ENCODE measurements at regions not wholly inside any gene's neighbourhood (a gene's known extent, or its start where the extent isn't known, plus 50 kb on each side); places are given as distances from the start of the nearest gene placed in this dataset.

- H2AFZ ChIP-seq (ENCODE audit: low read length): no peak overlapping the region
- no peaks in the 10 kb centered on the region for H3K4me1 ChIP-seq (ENCODE audit: control insufficient read depth, extremely low read depth, insufficient read depth, low read length)
- no peak for TF ChIP-seq CTCF (conservative IDR thresholded peaks at IDR 0.05 in 1 of 2, IDR thresholded peaks at IDR 0.05 in 1 of 2; ENCODE audit: low read depth in 1 of 2, low read length in 2 of 2)
- no peak for TF ChIP-seq EZH2 (IDR thresholded peaks at IDR 0.05; ENCODE audit: low read length, missing control alignments)
- H3K36me3 ChIP-seq (ENCODE audit: control insufficient read depth, insufficient read depth, low read length): no peaks in the 10 kb centered on the region
- H3K4me3 ChIP-seq (replicated peaks in 1 of 4; ENCODE audit: control extremely low read depth in 1 of 4, insufficient read depth in 1 of 4, low read depth in 3 of 4, low read length in 4 of 4): no peak overlapping the region
- H3K27me3 ChIP-seq (ENCODE audit: control insufficient read depth, insufficient read depth, low read length): no peaks in the 10 kb centered on the region
- no peaks in the 10 kb centered on the region for H3K79me2 ChIP-seq (ENCODE audit: control insufficient read depth, insufficient read depth, low read length)
- no peak overlapping the region for H3K27ac ChIP-seq (ENCODE audit: insufficient read depth, low read length)
- H3K9ac ChIP-seq (ENCODE audit: insufficient read depth, low read length): no peak overlapping the region
- DNase-seq (ENCODE audit: low read depth in 2 of 2): peak in 1 of 2 donors; percentile 1
- no peaks in the 10 kb centered on the region for H4K20me1 ChIP-seq (ENCODE audit: control insufficient read depth, extremely low read depth, insufficient read depth, low read length)
- H3K4me2 ChIP-seq (ENCODE audit: extremely low read depth, insufficient read depth, low read length): no peak overlapping the region
- no peaks in the 10 kb centered on the region for H3K9me3 ChIP-seq (ENCODE audit: control insufficient read depth, insufficient read depth, low read depth, low read length)
Measured at GRCh38 chr4:129429581-129430320, 333.8 kb downstream of the C4orf33 start.

- DNase-seq (ENCODE audit: low read depth in 2 of 2): no peak
- H3K27me3 ChIP-seq (ENCODE audit: control insufficient read depth, insufficient read depth, low read length): no peaks in the 10 kb centered on the region
Measured at GRCh38 chr4:129437347-129437746, 341.4 kb downstream of the C4orf33 start.

GRCh38 chr4:129438456-129438981, 342.6 kb downstream of the C4orf33 start:
- Histone ChIP-seq H2AFZ (ENCODE audit: low read length) (no peak overlapping the region), H3K27me3 (ENCODE audit: control insufficient read depth, insufficient read depth, low read length) (no peaks in the 10 kb centered on the region), H3K4me3 (replicated peaks in 1 of 4; ENCODE audit: control extremely low read depth in 1 of 4, insufficient read depth in 1 of 4, low read depth in 3 of 4, low read length in 4 of 4) (no peak overlapping the region), H3K9me3 (ENCODE audit: control insufficient read depth, insufficient read depth, low read depth, low read length) (no peaks in the 10 kb centered on the region), H3K9ac (ENCODE audit: insufficient read depth, low read length) (no peak overlapping the region), H4K20me1 (ENCODE audit: control insufficient read depth, extremely low read depth, insufficient read depth, low read length) (no peaks in the 10 kb centered on the region), H3K79me2 (ENCODE audit: control insufficient read depth, insufficient read depth, low read length) (no peaks in the 10 kb centered on the region), H3K27ac (ENCODE audit: insufficient read depth, low read length) (no peak overlapping the region), H3K4me2 (ENCODE audit: extremely low read depth, insufficient read depth, low read length) (no peak overlapping the region), H3K36me3 (ENCODE audit: control insufficient read depth, insufficient read depth, low read length) (no peaks in the 10 kb centered on the region), H3K4me1 (ENCODE audit: control insufficient read depth, extremely low read depth, insufficient read depth, low read length) (no peaks in the 10 kb centered on the region)
- DNase-seq (ENCODE audit: low read depth in 2 of 2): no peak
- TF ChIP-seq CTCF (conservative IDR thresholded peaks at IDR 0.05 in 1 of 2, IDR thresholded peaks at IDR 0.05 in 1 of 2; ENCODE audit: low read depth in 1 of 2, low read length in 2 of 2) (no peak), EZH2 (IDR thresholded peaks at IDR 0.05; ENCODE audit: low read length, missing control alignments) (no peak)

More at GRCh38 chr4:129437347-129437746, 341.4 kb downstream of the C4orf33 start:
- Histone ChIP-seq H3K79me2 (ENCODE audit: control insufficient read depth, insufficient read depth, low read length) (no peaks in the 10 kb centered on the region), H3K4me2 (ENCODE audit: extremely low read depth, insufficient read depth, low read length) (no peak overlapping the region), H3K4me3 (replicated peaks in 1 of 4; ENCODE audit: control extremely low read depth in 1 of 4, insufficient read depth in 1 of 4, low read depth in 3 of 4, low read length in 4 of 4) (no peak overlapping the region), H4K20me1 (ENCODE audit: control insufficient read depth, extremely low read depth, insufficient read depth, low read length) (no peaks in the 10 kb centered on the region), H3K27ac (ENCODE audit: insufficient read depth, low read length) (no peak overlapping the region), H3K36me3 (ENCODE audit: control insufficient read depth, insufficient read depth, low read length) (no peaks in the 10 kb centered on the region), H3K9ac (ENCODE audit: insufficient read depth, low read length) (no peak overlapping the region), H3K4me1 (ENCODE audit: control insufficient read depth, extremely low read depth, insufficient read depth, low read length) (no peaks in the 10 kb centered on the region), H2AFZ (ENCODE audit: low read length) (no peak overlapping the region), H3K9me3 (ENCODE audit: control insufficient read depth, insufficient read depth, low read depth, low read length) (no peaks in the 10 kb centered on the region)
- no peak for TF ChIP-seq CTCF (conservative IDR thresholded peaks at IDR 0.05 in 1 of 2, IDR thresholded peaks at IDR 0.05 in 1 of 2; ENCODE audit: low read depth in 1 of 2, low read length in 2 of 2)
- no peak for TF ChIP-seq EZH2 (IDR thresholded peaks at IDR 0.05; ENCODE audit: low read length, missing control alignments)

Measured in fibroblast of lung (primary cell).